Mammary epithelial cell (primary cell): ENCODE measurements at regions not wholly inside any gene's neighbourhood (a gene's known extent, or its start where the extent isn't known, plus 50 kb on each side); places are given as distances from the start of the nearest gene placed in this dataset.

Experiments used
- EZH2 ChIP-seq: IDR thresholded peaks from 2 replicates; pipeline ENCODE4 v1.6.1; 2012; ENCODE audit warnings: low read length, inconsistent platforms, borderline replicate concordance
- TF ChIP-seq, protein P1 (sequence below), 2 donors: IDR thresholded peaks in 1 of 2; conservative IDR thresholded peaks in 1 of 2; 2 replicates each; pipeline ENCODE4 v1.5.1; 2011 to 2012; ENCODE audit warnings: inconsistent platforms in 2 of 2, low read length in 2 of 2, mild to moderate bottlenecking in 2 of 2, control low read depth in 1 of 2, low read depth in 1 of 2; ENCODE audit not compliant: insufficient read depth in 1 of 2; ENCODE audit errors: extremely low read depth in 1 of 2

DNA sequence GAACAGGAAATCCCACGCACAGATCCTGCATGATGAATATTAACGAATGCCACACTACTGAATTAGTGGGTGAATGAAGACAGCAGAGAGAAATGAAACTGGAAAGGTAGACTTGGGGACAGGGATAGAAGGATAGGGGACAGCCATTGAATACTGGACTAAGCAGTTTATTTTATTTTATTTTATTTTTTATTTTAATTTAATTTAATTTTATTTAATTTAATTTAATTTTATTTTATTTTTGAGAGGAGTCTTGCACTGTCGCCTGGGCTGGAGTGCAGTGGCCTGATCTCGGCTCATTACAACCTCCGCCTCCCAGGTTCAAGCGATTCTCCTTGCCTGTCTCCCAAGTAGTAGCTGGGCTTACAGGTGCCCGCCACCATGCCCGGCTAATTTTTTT, 385.2 kb downstream of the GPAT3 start:
- TF ChIP-seq, protein P1, sequence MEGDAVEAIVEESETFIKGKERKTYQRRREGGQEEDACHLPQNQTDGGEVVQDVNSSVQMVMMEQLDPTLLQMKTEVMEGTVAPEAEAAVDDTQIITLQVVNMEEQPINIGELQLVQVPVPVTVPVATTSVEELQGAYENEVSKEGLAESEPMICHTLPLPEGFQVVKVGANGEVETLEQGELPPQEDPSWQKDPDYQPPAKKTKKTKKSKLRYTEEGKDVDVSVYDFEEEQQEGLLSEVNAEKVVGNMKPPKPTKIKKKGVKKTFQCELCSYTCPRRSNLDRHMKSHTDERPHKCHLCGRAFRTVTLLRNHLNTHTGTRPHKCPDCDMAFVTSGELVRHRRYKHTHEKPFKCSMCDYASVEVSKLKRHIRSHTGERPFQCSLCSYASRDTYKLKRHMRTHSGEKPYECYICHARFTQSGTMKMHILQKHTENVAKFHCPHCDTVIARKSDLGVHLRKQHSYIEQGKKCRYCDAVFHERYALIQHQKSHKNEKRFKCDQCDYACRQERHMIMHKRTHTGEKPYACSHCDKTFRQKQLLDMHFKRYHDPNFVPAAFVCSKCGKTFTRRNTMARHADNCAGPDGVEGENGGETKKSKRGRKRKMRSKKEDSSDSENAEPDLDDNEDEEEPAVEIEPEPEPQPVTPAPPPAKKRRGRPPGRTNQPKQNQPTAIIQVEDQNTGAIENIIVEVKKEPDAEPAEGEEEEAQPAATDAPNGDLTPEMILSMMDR (conservative IDR thresholded peaks at IDR 0.05 in 1 of 2, IDR thresholded peaks at IDR 0.05 in 1 of 2; ENCODE audit: extremely low read depth in 1 of 2, insufficient read depth in 1 of 2, low read depth in 1 of 2, low read length in 2 of 2) = no peak
- TF ChIP-seq EZH2 = no peak
